ENCODE measurements at regions not wholly inside any gene's neighbourhood (a gene's known extent, or its start where the extent isn't known, plus 50 kb on each side); places are given as distances from the start of the nearest gene placed in this dataset.

- no peaks in the 10 kb centered on the region for H3K36me3 ChIP-seq (ENCODE audit: control insufficient read depth, insufficient read depth, low read length)
- FAIRE-seq (no peak), DNase-seq (ENCODE audit: low read depth) (no peak)
- no peak overlapping the region for H3K4me3 ChIP-seq (ENCODE audit: low read depth, low read length)
- TF ChIP-seq CTCF (IDR thresholded peaks at IDR 0.05; ENCODE audit: insufficient read depth, low read length, severe bottlenecking): no peak
- no peaks in the 10 kb centered on the region for H3K27me3 ChIP-seq (ENCODE audit: control insufficient read depth, insufficient read depth, low read length)
Measured at GRCh38 chr12:95390192-95390591, 83.8 kb upstream of the METAP2 start.

GRCh38 chr12:95390932-95391331 lies 83.0 kb upstream of the METAP2 start:
- peaks cover 1% of the 10 kb centered on the region for H3K27me3 ChIP-seq (ENCODE audit: control insufficient read depth, insufficient read depth, low read length)
- no peak for TF ChIP-seq CTCF (IDR thresholded peaks at IDR 0.05; ENCODE audit: insufficient read depth, low read length, severe bottlenecking)
- no peak for FAIRE-seq
- no peak overlapping the region for H3K4me3 ChIP-seq (ENCODE audit: low read depth, low read length)
- DNase-seq (ENCODE audit: low read depth): no peak
- no peaks in the 10 kb centered on the region for H3K36me3 ChIP-seq (ENCODE audit: control insufficient read depth, insufficient read depth, low read length)

DNA sequence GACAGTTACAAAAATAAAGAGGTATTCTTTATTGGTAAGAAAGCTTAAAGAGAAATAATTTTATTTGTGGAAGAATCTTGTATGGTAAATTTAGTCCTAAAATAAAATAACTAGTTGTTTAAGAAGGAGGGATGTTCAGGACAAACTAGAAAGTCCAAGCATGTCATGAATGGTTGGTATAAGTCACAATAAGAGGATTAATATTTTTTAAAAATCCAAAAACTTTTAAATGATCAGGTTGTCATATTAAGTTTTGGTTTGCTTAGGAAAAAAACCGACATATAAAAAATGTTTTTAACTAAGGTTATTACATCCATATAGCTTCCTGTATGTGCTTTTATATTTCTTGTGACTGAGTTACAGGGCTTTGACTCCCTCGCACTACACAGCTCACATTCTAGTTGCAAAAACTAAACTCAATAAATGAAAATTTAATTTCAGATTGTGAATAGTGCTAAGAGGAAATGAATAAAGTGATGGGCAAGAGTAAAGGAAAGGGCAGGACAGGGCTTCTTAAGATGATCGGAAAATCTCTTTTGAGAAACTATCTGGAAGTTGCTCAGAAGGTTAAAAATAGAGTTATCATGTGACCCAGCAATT lies 80.7 kb upstream of the METAP2 start:
- no peaks in the 10 kb centered on the region for H3K36me3 ChIP-seq (ENCODE audit: control insufficient read depth, insufficient read depth, low read length)
- no peak overlapping the region for H3K4me3 ChIP-seq (ENCODE audit: low read depth, low read length)
- FAIRE-seq (no peak), DNase-seq (ENCODE audit: low read depth) (no peak)
- no peak for TF ChIP-seq CTCF (IDR thresholded peaks at IDR 0.05; ENCODE audit: insufficient read depth, low read length, severe bottlenecking)
- peaks cover 2% of the 10 kb centered on the region for H3K27me3 ChIP-seq (ENCODE audit: control insufficient read depth, insufficient read depth, low read length)

GRCh38 chr12:95395696-95396095 lies 78.3 kb upstream of the METAP2 start:
- Histone ChIP-seq H3K27me3 (ENCODE audit: control insufficient read depth, insufficient read depth, low read length) (peaks cover 6% of the 10 kb centered on the region), H3K4me3 (ENCODE audit: low read depth, low read length) (no peak overlapping the region), H3K36me3 (ENCODE audit: control insufficient read depth, insufficient read depth, low read length) (no peaks in the 10 kb centered on the region)
- no peak for TF ChIP-seq CTCF (IDR thresholded peaks at IDR 0.05; ENCODE audit: insufficient read depth, low read length, severe bottlenecking)
- FAIRE-seq: no peak
- DNase-seq (ENCODE audit: low read depth): no peak

DNA sequence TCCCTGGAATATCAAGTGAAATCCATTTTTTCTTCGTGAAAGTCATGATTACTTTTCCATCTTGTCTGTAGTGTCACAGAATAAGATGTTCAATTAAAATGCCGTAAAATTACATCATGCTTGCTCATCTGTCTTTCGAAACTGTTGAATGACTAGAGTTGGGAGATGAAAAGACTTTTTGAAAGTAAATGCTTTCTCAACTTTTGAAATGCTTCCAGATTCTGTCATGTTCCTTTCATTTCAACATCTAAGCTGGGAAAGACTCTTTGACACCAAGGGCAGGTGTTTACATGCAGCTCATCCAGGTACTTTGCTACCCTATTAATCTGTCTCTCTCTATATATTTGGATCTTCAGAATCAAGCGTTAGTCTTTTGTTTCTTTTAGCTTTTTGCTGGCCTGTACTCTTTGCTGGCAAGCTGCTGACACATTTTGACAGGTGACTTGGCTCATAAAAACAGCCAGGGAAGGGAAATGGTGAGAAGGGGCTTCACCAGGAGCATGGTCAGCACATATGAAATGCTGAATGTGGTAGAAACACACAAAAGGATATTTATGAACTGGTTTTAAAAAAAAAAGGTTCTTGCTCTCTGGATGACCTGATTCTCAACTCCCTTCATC lies 77.0 kb upstream of the METAP2 start:
- Histone ChIP-seq H3K36me3 (ENCODE audit: control insufficient read depth, insufficient read depth, low read length) (no peaks in the 10 kb centered on the region), H3K4me3 (ENCODE audit: low read depth, low read length) (no peak overlapping the region), H3K27me3 (ENCODE audit: control insufficient read depth, insufficient read depth, low read length) (peaks cover 6% of the 10 kb centered on the region)
- TF ChIP-seq CTCF (IDR thresholded peaks at IDR 0.05; ENCODE audit: insufficient read depth, low read length, severe bottlenecking): no peak
- no peak for FAIRE-seq
- DNase-seq (ENCODE audit: low read depth): peak; percentile 95

- peaks cover 6% of the 10 kb centered on the region for H3K27me3 ChIP-seq (ENCODE audit: control insufficient read depth, insufficient read depth, low read length)
- no peak for FAIRE-seq
- DNase-seq (ENCODE audit: low read depth): peak; percentile 31
- H3K4me3 ChIP-seq (ENCODE audit: low read depth, low read length): no peak overlapping the region
- TF ChIP-seq CTCF (IDR thresholded peaks at IDR 0.05; ENCODE audit: insufficient read depth, low read length, severe bottlenecking): no peak
- H3K36me3 ChIP-seq (ENCODE audit: control insufficient read depth, insufficient read depth, low read length): no peaks in the 10 kb centered on the region
Measured at GRCh38 chr12:95397571-95397970, 76.4 kb upstream of the METAP2 start.

Measured in bronchial epithelial cell (primary cell).